Panc1 (cell line): ENCODE measurements at regions not wholly inside any gene's neighbourhood (a gene's known extent, or its start where the extent isn't known, plus 50 kb on each side); places are given as distances from the start of the nearest gene placed in this dataset.

Experiments used
- ATAC-seq: fragments of 200-7000 bp; cut with Tn5 transposase; 2 replicates; pipeline ENCODE4 v1.9.1; 2020; ENCODE audit warnings: mild to moderate bottlenecking, moderate library complexity
- BruUV-seq: library from RNA; stranded (reverse); fragments of 400-500 nt; replicated peaks from 2 replicates; lab custom pipeline; 2021; lab: Mats Ljungman, UMichigan
- CTCF ChIA-PET: fragments of 300-600 bp; sonication (Branson Sonifier 250); formaldehyde crosslinking; loops from one replicate; lab custom pipeline; 2022; ENCODE audit warnings: antibody characterized with exemption; lab: Charles Lee
- POLR2A ChIA-PET: fragments of 300-600 bp; sonication (Branson Sonifier 250); formaldehyde crosslinking; loops from one replicate; lab custom pipeline; 2022; ENCODE audit warnings: antibody characterized with exemption; lab: Charles Lee
- DNase-seq: peaks from one replicate; pipeline ENCODE4 v3.0.0-alpha.2; 2010; ENCODE audit warnings: low read depth, low spot score
- H3K27ac ChIP-seq: 2 replicates; pipeline ENCODE4 v1.5.1; 2011; ENCODE audit warnings: mild to moderate bottlenecking, low read length, inconsistent platforms
- H3K27me3 ChIP-seq: fragments of 200-500 bp; sonication (Bioruptor generic); 2 replicates; pipeline ENCODE4 v1.6.0; 2014; ENCODE audit warnings: low read length, inconsistent platforms; ENCODE audit not compliant: control insufficient read depth, insufficient read depth
- H3K36me3 ChIP-seq: fragments of 200-500 bp; sonication (Bioruptor generic); 2 replicates; pipeline ENCODE4 v1.5.1; 2014; ENCODE audit warnings: inconsistent platforms, mild to moderate bottlenecking, low read length, moderate library complexity; ENCODE audit not compliant: control insufficient read depth, insufficient read depth
- H3K4me1 ChIP-seq: 2 replicates; pipeline ENCODE4 v1.5.1; 2011; ENCODE audit warnings: inconsistent platforms, mild to moderate bottlenecking, low read length, moderate library complexity; ENCODE audit not compliant: control insufficient read depth, insufficient read depth
- H3K4me3 ChIP-seq, 2 experiments: 2 replicates each; pipeline ENCODE4 v1.5.1; 2011 to 2012; ENCODE audit warnings: low read depth in 2 of 2, low read length in 2 of 2, mild to moderate bottlenecking in 2 of 2, inconsistent platforms in 1 of 2, moderate library complexity in 1 of 2
- H3K9me3 ChIP-seq: fragments of 200-500 bp; sonication (Bioruptor generic); 2 replicates; pipeline ENCODE4 v1.5.1; 2014; ENCODE audit warnings: low read depth, mild to moderate bottlenecking, inconsistent platforms, low read length, moderate library complexity; ENCODE audit not compliant: control insufficient read depth, insufficient read depth
- CTCF ChIP-seq: fragments of 450-650 bp; IDR thresholded peaks from 2 replicates; pipeline ENCODE4 v1.5.1; 2017; ENCODE audit warnings: mild to moderate bottlenecking
- POLR2AphosphoS5 ChIP-seq: IDR thresholded peaks from 2 replicates; pipeline ENCODE4 v1.6.1; 2012; ENCODE audit warnings: mild to moderate bottlenecking, low read depth, low read length, moderate library complexity
- REST ChIP-seq, 2 experiments: IDR thresholded peaks; 2 replicates each; pipeline ENCODE4 v1.6.1; 2011 to 2012; ENCODE audit warnings: low read depth in 2 of 2, control low read depth in 1 of 2, low read length in 1 of 2, mild to moderate bottlenecking in 1 of 2, moderate library complexity in 1 of 2; ENCODE audit not compliant: insufficient read depth in 1 of 2
- SIN3A ChIP-seq: IDR thresholded peaks from 2 replicates; pipeline ENCODE4 v1.6.1; 2012; ENCODE audit warnings: low read depth, mild to moderate bottlenecking, low read length, moderate library complexity, borderline replicate concordance; ENCODE audit not compliant: insufficient read depth
- TCF7L2 ChIP-seq: IDR thresholded peaks from 2 replicates; pipeline ENCODE4 v1.6.1; 2011; ENCODE audit warnings: mild to moderate bottlenecking, low read depth, low read length, inconsistent platforms
- in situ Hi-C: cut with HindIII; loops from 2 replicates; pipeline ENCODE4 v1.10.0; 2016; ENCODE audit warnings: low sequenced_read_pairs, low pct_unique_long_range_greater_than_20kb
- intact Hi-C: fragments of 100-400 bp; cut with micrococcal nuclease; formaldehyde crosslinking; loops from one replicate; pipeline ENCODE4 v1.10.0; 2022; ENCODE audit not compliant: unreplicated experiment

- BruUV-seq = no TSS peak
- no peaks in the 10 kb centered on the region for H3K4me1 ChIP-seq
- TF ChIP-seq CTCF = no peak
- TF ChIP-seq SIN3A = no peak
- no peak for TF ChIP-seq POLR2AphosphoS5
- no peak for TF ChIP-seq TCF7L2
- no peak for TF ChIP-seq REST (IDR thresholded peaks at IDR 0.05; ENCODE audit: insufficient read depth in 1 of 2, low read depth in 2 of 2, low read length in 1 of 2)
- H3K4me3 ChIP-seq = no peak overlapping the region
- CTCF ChIA-PET = interaction anchor here (0.6 kb wide), 1 partner anchor 25 kb away, joined by 3 read pairs; no protein-coding TSS in a partner anchor
- H3K27me3 ChIP-seq = no peaks in the 10 kb centered on the region
- DNase-seq (no peak), ATAC-seq (no peak)
- POLR2A ChIA-PET = no interaction called here
- intact Hi-C loops (loop anchor here (5.0 kb wide), 1 partner anchor 82 kb away; no protein-coding TSS in a partner anchor), in situ Hi-C loops (no loop called here)
- H3K9me3 ChIP-seq = no peaks in the 10 kb centered on the region
- no peaks in the 10 kb centered on the region for H3K36me3 ChIP-seq
- no peak overlapping the region for H3K27ac ChIP-seq
Measured at GRCh38 chr12:87870061-87870460, 159.1 kb downstream of the C12orf50 start.

- no TSS peak for BruUV-seq
- Histone ChIP-seq H3K27me3 (no peaks in the 10 kb centered on the region), H3K4me3 (no peak overlapping the region), H3K9me3 (no peaks in the 10 kb centered on the region), H3K27ac (no peak overlapping the region), H3K4me1 (no peaks in the 10 kb centered on the region), H3K36me3 (no peaks in the 10 kb centered on the region)
- DNase-seq = no peak
- ATAC-seq = no peak; the same call in 1 of the 2 replicates
- intact Hi-C loops (loop anchor here (10.0 kb wide), 1 partner anchor 128 kb away; no protein-coding TSS in a partner anchor), in situ Hi-C loops (no loop called here)
- TF ChIP-seq CTCF (peak; percentile 53), SIN3A (no peak), POLR2AphosphoS5 (no peak)
- CTCF ChIA-PET = interaction anchor here (0.7 kb wide), 1 partner anchor 161 kb away, joined by 3 read pairs; no protein-coding TSS in a partner anchor
- POLR2A ChIA-PET = no interaction called here
Measured at GRCh38 chr12:87866578-87867292, 162.5 kb downstream of the C12orf50 start.
